Type B pancreatic cell (in vitro differentiated cells): ENCODE measurements at regions not wholly inside any gene's neighbourhood (a gene's known extent, or its start where the extent isn't known, plus 50 kb on each side); places are given as distances from the start of the nearest gene placed in this dataset.

ENCODE experiments used
- DNase-seq: peaks from one replicate; pipeline ENCODE4 v3.0.0; 2021; ENCODE audit warnings: mixed read lengths; ENCODE audit not compliant: unreplicated experiment; ENCODE audit errors: extremely low spot score
- H3K27ac Mint-ChIP-seq: 2 replicates; pipeline ENCODE4 v1.8.0; 2021; ENCODE audit warnings: mild to moderate bottlenecking, mixed read lengths
- H3K27me3 Mint-ChIP-seq: 2 replicates; pipeline ENCODE4 v1.8.0; 2021; ENCODE audit warnings: mixed read lengths
- H3K36me3 Mint-ChIP-seq: 2 replicates; pipeline ENCODE4 v1.8.0; 2021; ENCODE audit warnings: mixed read lengths
- H3K4me1 Mint-ChIP-seq: one replicate; pipeline ENCODE4 v1.8.0; 2021; ENCODE audit warnings: mixed read lengths; ENCODE audit not compliant: unreplicated experiment
- H3K4me3 Mint-ChIP-seq: 2 replicates; pipeline ENCODE4 v1.8.0; 2021; ENCODE audit warnings: mild to moderate bottlenecking, mixed read lengths
- H3K9me3 Mint-ChIP-seq: 2 replicates; pipeline ENCODE4 v1.8.0; 2021; ENCODE audit warnings: mixed read lengths
- CTCF ChIP-seq: fragments of 200-600 bp; sonication (generic); conservative IDR thresholded peaks from 2 replicates; pipeline ENCODE4 v1.5.0; 2021; ENCODE audit warnings: antibody characterized with exemption, mild to moderate bottlenecking

- no peak overlapping the region for H3K27ac Mint-ChIP-seq
- TF ChIP-seq CTCF: no peak
- H3K4me3 Mint-ChIP-seq: no peak overlapping the region
- DNase-seq: no peak
- H3K27me3 Mint-ChIP-seq: no peaks in the 10 kb centered on the region
- no peaks in the 10 kb centered on the region for H3K36me3 Mint-ChIP-seq
- no peaks in the 10 kb centered on the region for H3K9me3 Mint-ChIP-seq
- peaks cover 9% of the 10 kb centered on the region for H3K4me1 Mint-ChIP-seq
Observed at GRCh38 chr2:149773006-149773405, 185.4 kb upstream of the MMADHC start.

- peaks cover 18% of the 10 kb centered on the region for H3K4me1 Mint-ChIP-seq
- H3K27me3 Mint-ChIP-seq: no peaks in the 10 kb centered on the region
- DNase-seq: no peak
- no peak for TF ChIP-seq CTCF
- no peaks in the 10 kb centered on the region for H3K36me3 Mint-ChIP-seq
- H3K9me3 Mint-ChIP-seq: no peaks in the 10 kb centered on the region
- no peak overlapping the region for H3K4me3 Mint-ChIP-seq
- peak overlapping the region; percentile 30 for H3K27ac Mint-ChIP-seq
Observed at GRCh38 chr2:149768320-149768799, 180.8 kb upstream of the MMADHC start.

- H3K36me3 Mint-ChIP-seq: no peaks in the 10 kb centered on the region
- peaks cover 18% of the 10 kb centered on the region for H3K4me1 Mint-ChIP-seq
- TF ChIP-seq CTCF: no peak
- H3K9me3 Mint-ChIP-seq: no peaks in the 10 kb centered on the region
- DNase-seq: no peak
- H3K27ac Mint-ChIP-seq: peak overlapping the region; percentile 30
- peak overlapping the region; percentile 0 for H3K4me3 Mint-ChIP-seq
- H3K27me3 Mint-ChIP-seq: no peaks in the 10 kb centered on the region
Observed at GRCh38 chr2:149767516-149767974, 180.0 kb upstream of the MMADHC start.

- H3K36me3 Mint-ChIP-seq: no peaks in the 10 kb centered on the region
- no peak for TF ChIP-seq CTCF
- H3K27ac Mint-ChIP-seq: no peak overlapping the region
- peaks cover 18% of the 10 kb centered on the region for H3K4me1 Mint-ChIP-seq
- H3K4me3 Mint-ChIP-seq: no peak overlapping the region
- no peaks in the 10 kb centered on the region for H3K9me3 Mint-ChIP-seq
- DNase-seq: no peak
- H3K27me3 Mint-ChIP-seq: no peaks in the 10 kb centered on the region
Observed at GRCh38 chr2:149766339-149766738, 178.8 kb upstream of the MMADHC start.

- no peak overlapping the region for H3K4me3 Mint-ChIP-seq
- no peaks in the 10 kb centered on the region for H3K36me3 Mint-ChIP-seq
- no peak for DNase-seq
- no peaks in the 10 kb centered on the region for H3K27me3 Mint-ChIP-seq
- TF ChIP-seq CTCF: no peak
- H3K9me3 Mint-ChIP-seq: no peaks in the 10 kb centered on the region
- H3K27ac Mint-ChIP-seq: no peak overlapping the region
- H3K4me1 Mint-ChIP-seq: peaks cover 18% of the 10 kb centered on the region
Observed at GRCh38 chr2:149765636-149766035, 178.1 kb upstream of the MMADHC start.

GRCh38 chr2:149765003-149765402, 177.4 kb upstream of the MMADHC start:
- no peak for DNase-seq
- Mint-ChIP-seq H3K4me3 (no peak overlapping the region), H3K4me1 (peaks cover 18% of the 10 kb centered on the region), H3K27me3 (no peaks in the 10 kb centered on the region), H3K9me3 (no peaks in the 10 kb centered on the region), H3K27ac (no peak overlapping the region), H3K36me3 (no peaks in the 10 kb centered on the region)
- TF ChIP-seq CTCF: no peak
